ENCODE measurements at regions not wholly inside any gene's neighbourhood (a gene's known extent, or its start where the extent isn't known, plus 50 kb on each side); places are given as distances from the start of the nearest gene placed in this dataset.

GRCh38 chr11:45436966-45437365, 150.8 kb upstream of the SYT13 start:
- DNase-seq (ENCODE audit: low read depth in 2 of 2), result no peak

- no peak for DNase-seq (ENCODE audit: low read depth in 2 of 2)
Observed at GRCh38 chr11:45436118-45436517, 150.0 kb upstream of the SYT13 start.

GRCh38 chr11:45435706-45436105, 149.6 kb upstream of the SYT13 start:
- no peak for DNase-seq (ENCODE audit: low read depth in 2 of 2)

- DNase-seq (ENCODE audit: low read depth in 2 of 2), result no peak
Observed at GRCh38 chr11:45432910-45433309, 146.8 kb upstream of the SYT13 start.

GRCh38 chr11:45432100-45432499, 146.0 kb upstream of the SYT13 start:
- no peak for DNase-seq (ENCODE audit: low read depth in 2 of 2)

GRCh38 chr11:45431046-45432018, 145.2 kb upstream of the SYT13 start:
- DNase-seq (ENCODE audit: low read depth in 2 of 2), result no peak

GRCh38 chr11:45430361-45430760, 144.2 kb upstream of the SYT13 start:
- no peak for DNase-seq (ENCODE audit: low read depth in 2 of 2)

GRCh38 chr11:45429719-45430118, 143.6 kb upstream of the SYT13 start:
- DNase-seq (ENCODE audit: low read depth in 2 of 2), result no peak

GRCh38 chr11:45428541-45429230, 142.5 kb upstream of the SYT13 start:
- DNase-seq (ENCODE audit: low read depth in 2 of 2), result no peak

- DNase-seq (ENCODE audit: low read depth in 2 of 2), result no peak
Observed at GRCh38 chr11:45428116-45428515, 142.0 kb upstream of the SYT13 start.

- no peak for DNase-seq (ENCODE audit: low read depth in 2 of 2)
Observed at GRCh38 chr11:45424411-45425180, 138.5 kb upstream of the SYT13 start.

GRCh38 chr11:45423475-45424120, 137.5 kb upstream of the SYT13 start:
- DNase-seq (ENCODE audit: low read depth in 2 of 2), result no peak

GRCh38 chr11:45423036-45423435, 136.9 kb upstream of the SYT13 start:
- no peak for DNase-seq (ENCODE audit: low read depth in 2 of 2)

- no peak for DNase-seq (ENCODE audit: low read depth in 2 of 2)
Observed at GRCh38 chr11:45414088-45414487, 127.9 kb upstream of the SYT13 start.

- no peak for DNase-seq (ENCODE audit: low read depth in 2 of 2)
Observed at GRCh38 chr11:45413156-45413858, 127.2 kb upstream of the SYT13 start.

- no peak for DNase-seq (ENCODE audit: low read depth in 2 of 2)
Observed at GRCh38 chr11:45412521-45412920, 126.4 kb upstream of the SYT13 start.

- DNase-seq (ENCODE audit: low read depth in 2 of 2), result no peak
Observed at GRCh38 chr11:45412051-45412471, 125.9 kb upstream of the SYT13 start.

GRCh38 chr11:45411228-45411946, 125.2 kb upstream of the SYT13 start:
- DNase-seq (ENCODE audit: low read depth in 2 of 2), result no peak

- DNase-seq (ENCODE audit: low read depth in 2 of 2), result no peak
Observed at GRCh38 chr11:45410391-45411227, 124.5 kb upstream of the SYT13 start.
